Brain pericyte (primary cell): ENCODE measurements at regions not wholly inside any gene's neighbourhood (a gene's known extent, or its start where the extent isn't known, plus 50 kb on each side); places are given as distances from the start of the nearest gene placed in this dataset.

Source experiments
- DNase-seq: peaks from one replicate; pipeline ENCODE4 v3.0.0-alpha.2; 2012; ENCODE audit warnings: low read depth, low spot score

DNA sequence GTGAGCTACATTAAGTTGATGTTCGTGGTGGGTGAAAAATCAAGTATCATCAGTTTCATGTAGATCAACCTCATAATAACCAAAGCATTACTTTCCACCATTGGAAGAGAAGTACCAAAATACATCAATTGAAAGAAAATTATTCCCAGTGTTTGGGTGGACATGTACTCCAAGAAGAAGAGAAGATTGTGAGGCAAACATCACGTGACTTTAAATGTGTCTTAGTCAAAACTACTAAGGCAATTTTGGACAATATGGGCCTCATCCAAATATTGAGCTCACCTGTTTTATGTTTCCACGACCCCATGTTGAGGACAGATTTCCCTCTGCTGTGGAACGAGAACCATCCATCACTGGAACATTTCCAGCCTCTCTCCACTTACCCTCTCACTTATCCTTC is 303.0 kb upstream of the LMCD1 start:
- DNase-seq = no peak

DNA sequence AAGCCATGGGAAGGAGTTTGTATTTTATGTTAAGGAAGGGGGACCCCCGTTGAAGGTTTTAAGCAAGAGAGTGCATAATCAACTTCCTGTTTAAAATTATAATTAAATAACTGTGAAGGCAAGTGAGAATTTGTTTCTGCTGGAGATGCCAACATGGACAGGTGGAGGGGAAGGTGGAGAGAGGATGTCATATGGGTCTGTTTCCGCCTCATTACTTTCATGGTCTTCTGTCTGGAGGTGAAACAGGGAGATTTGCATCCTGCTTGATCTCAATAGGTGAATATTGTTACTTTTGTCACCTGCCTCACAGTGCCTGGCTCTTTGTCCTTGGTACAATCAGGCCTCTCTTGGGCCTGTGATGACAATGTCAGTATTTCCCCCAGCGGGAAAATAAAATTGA is 300.6 kb upstream of the LMCD1 start:
- DNase-seq = no peak

DNA sequence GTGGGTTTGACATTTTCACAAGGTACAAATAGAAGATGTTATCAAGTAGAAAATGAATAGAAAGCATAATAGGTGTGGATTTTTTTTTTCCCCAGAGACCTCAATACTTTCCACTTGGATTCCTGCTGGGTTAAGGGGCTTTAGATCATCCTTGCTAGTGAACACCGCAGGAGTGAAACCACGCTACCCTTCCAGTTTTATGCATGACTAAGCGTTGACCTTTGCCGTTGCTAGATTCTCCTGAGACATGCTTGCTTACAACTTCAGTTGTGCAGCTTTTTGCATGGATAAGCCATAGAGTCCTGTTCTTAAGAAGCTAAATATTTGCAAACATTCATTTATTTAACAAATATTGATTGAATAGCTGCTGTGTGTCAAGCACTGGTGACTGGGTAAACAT is 299.7 kb upstream of the LMCD1 start:
- peak; percentile 31 for DNase-seq

DNA sequence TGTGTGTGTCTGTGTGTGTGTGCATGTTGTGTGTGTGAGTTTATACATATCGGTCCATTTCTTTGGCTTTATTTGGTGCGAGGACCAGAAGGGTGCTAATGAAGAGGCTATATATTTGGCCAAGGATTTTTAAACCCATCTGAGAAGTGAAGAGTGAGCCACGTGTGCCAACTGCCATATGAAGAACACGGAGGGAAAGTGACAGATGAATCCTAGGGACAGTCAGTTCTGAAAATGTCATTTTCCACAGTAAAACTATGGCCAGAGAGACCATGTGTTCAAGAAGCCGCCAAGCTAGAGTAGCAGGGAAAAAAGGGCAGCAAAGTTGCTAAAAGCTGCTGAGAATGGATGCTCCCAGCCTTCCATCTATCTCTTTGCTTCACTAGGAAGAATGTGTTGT is 297.3 kb upstream of the LMCD1 start:
- DNase-seq = no peak

DNA sequence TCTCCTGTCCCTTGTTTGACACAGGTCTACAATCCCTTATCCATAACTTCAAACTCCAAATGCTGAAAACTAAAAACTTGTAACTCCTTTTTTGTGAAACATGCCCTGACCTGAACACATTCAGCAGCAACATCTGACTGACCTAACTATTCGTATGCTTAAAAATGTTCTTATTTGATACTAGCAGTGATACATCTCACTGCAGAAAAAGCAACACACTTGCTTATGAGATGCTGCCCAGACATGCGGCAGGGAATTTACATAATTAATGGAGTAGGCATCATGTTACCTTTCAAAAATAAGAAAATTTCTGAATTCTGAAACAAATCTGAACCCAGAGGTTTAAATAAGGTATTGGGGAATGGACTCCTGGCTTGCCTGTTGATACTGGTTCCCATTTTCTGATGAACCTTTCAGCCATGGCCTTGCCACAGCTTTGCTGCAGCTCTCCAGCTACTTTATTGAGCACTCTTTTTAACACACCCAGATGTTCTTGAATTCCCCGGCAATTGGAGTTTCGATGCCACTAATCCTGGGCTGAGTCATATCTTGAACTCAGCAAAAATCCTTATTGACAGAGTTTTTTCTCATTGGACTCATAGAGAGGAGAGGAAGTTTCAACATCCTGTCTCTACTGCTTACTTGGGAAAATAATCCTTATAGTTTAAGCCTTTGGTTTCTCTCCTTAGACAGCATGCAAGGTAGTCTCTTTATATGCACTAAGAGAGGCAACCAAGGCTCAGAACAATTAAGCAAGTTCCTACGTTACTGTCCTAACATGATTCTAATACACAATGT is 296.6 kb upstream of the LMCD1 start:
- DNase-seq = no peak

DNA sequence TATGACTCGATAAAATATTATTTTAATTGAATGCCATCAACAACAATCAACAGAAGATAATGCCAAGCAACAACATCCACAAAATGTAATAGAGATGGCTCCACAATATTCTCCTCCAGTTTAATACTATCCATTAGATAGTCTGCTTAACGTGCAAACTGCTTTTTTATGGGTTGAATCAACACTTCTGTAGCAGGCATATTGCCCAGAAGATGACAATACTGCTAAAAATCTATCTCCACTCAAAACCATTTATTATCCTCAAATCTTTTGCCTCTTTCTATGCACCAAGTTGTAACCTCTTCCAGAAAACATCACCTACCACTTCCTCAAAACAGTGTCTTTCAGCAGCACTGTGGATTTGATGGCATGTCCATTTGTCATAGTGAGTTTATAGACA is 295.7 kb upstream of the LMCD1 start:
- DNase-seq = no peak

DNA sequence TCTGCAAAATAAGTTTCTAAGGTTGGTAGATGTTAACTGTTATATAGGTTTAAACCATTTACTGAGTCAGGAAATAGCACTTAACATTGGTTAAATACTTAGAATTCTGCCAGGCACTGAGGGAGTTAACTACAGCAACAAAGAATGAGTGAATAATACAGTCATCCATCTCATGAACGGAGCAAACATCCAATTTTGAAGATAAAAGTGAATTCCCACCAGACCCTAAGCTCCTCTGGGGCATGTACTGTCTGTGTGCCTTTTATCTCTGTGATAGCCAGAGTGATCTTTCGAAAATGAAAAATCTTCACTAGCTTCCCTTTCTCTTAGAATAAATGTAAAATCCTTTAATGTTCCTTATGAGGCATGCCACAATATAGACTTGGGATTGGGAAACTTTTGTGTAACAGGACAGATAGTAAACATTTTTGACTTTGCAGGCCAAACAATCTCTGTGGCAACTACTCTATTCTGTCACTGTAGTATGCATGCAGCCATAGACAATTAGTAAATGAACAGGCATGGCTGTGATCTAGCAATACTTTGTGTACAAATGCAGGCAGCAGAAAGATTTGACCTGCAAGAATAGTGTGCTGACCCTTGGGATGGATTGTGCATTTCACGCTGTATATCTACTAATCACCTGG is 294.5 kb upstream of the LMCD1 start:
- no peak for DNase-seq

DNA sequence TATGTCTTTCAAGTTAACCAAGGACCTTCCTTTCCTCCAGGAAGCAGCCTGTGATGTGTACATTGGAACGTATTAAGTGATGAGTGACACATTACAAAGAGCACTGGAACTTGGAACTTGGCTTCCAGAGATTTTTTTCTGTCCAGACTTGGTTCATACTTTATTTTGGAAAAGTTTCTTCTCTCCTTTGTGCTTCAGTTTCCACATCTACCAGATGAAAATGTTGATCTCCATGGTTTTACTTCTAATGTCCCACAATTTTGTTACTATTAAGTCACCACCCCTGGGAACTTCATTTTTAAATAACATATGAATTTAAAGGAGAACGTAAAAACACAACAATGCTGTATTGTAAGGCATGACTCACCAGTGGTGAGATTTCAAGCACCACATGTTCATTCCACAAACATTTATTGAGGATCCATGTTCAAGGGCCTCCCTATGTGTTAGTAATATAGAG is 290.7 kb upstream of the LMCD1 start:
- DNase-seq = no peak

DNA sequence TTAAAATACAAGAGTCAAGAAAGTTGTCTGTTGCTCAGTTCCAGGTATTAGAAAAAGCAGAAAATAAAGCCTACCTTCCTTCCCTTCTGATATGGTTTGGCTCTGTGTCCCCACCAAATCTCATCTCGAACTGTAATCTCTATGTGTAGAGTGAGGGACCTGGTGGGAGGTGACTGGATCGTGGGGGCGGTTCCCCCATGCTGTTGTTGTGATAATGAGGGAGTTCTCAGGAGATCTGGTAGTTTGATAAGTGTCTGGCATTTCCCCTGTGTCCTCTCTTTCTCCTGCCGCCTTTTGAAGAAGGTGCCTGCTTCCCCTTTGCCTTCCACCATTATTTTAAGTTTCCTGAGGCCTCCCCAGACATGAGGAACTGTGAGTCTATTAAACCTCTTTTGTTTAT is 288.8 kb upstream of the LMCD1 start:
- no peak for DNase-seq

DNA sequence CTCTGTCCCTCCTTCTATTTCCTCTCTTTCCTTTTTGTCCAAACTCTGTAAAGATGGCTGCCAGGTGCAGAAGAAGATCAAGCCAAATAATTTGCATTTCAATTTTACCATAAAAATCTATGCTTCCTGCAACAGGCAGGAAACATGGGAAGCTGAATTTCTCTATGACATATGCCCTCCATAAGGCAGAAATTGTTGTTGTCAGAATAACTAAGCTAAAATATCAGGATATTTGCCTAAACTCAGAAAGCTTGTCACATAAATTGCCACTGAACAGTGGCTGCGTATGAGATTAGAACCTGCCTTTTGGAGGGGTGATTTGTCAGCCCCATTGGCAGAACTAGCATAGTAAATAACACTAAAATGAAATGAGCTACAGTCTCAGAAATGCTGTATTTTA is 288.3 kb upstream of the LMCD1 start:
- DNase-seq = no peak

DNA sequence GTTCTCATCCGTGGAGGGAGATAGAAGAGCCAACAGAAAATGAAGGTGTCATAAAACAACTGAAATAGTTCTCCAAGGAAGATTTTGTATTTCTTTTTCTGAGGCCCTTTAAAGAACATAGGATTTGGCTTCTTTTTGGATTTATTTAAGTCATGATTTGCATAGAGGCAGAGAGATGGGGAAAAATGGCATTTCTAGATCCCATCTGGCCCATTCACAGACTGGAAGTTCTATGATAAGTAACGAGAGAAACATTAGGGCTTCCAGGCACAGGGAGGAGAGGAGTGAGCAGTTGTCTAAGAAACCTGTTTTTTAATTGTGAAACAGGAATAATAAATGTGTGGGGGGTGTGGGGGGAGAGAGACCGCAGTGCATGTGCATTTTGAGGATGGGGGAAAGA is 285.8 kb upstream of the LMCD1 start:
- no peak for DNase-seq

DNA sequence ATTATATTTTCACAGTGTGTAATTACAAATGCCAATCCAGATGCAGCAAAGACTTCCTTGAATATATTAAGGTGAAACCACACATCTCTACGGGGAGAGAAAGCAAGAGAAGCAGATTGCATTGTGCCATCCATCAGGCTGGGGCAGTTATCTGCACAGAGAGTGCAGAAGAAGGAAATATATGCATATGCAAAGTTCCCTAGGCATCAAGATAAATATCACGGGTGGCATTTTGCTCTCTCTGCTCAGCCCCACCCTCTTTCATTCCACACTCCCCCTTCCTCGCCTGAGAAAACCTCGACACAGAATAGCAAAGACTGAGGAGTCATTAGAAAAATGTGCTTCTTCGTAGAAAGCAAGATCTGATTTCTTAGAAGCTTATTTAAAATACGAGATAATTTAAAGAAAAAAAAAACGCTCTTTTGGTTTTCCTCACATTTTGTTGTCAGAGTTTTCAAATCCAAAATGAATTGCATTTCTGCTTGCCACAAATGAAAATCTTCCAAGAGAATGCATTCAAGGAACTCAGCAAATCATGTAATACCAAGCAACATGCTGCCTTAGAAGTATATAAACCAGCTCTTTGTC is 283.2 kb upstream of the LMCD1 start:
- no peak for DNase-seq

DNA sequence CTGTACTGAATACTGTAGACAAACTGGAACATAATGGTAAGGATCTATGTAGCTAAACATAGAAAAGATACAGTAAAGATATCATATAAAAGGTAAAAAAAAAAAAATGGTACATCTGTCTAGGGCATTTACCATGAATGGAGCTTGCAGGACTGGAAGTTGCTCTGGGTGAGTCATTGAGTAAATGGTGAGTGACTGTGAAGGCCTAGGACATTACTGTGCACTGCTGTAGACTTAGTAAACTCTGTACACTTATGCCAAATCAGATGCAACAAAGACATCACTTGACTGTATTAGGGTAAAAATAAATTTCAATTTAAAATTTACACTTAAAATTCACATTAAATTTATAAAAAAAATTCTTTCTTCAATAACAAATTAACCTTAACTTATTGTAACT is 281.3 kb upstream of the LMCD1 start:
- no peak for DNase-seq

DNA sequence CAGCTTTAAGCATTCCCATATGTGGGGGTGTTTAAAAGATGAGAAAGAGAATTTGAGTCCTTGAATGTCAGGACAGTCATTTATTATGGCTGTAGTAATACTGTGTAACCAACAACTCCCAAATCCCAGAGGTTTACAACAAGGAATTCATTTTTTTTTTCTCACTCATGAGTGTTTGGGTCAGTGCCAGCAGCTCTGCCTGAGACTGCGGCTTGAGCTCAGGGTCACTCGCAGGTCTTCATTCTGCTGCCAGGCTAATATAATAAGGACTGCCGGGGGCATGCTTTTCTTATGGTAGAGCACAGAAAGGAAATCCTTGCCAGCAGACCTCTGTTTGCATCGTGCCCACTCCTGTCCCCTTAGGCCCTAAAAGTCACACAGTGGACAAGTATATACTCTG is 277.9 kb upstream of the LMCD1 start:
- no peak for DNase-seq

DNA sequence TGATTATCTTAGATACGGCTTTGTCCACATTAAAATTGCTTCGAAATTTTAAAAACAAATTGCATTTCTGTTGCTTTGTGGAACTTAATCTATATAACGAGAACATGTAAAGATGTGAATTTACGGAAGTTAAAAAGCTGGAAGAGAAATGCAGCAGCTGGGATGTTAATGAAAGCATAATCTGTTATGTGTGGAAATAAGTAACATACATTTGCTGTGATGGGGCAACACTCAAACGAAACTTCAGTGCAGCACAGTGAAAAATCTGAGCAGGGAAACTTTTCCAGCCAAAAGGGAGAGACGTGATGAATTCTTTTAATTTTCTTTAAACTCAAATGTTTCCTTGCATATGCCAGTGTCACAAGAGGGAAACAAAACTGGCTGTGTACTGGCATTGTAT is 276.7 kb upstream of the LMCD1 start:
- no peak for DNase-seq

DNA sequence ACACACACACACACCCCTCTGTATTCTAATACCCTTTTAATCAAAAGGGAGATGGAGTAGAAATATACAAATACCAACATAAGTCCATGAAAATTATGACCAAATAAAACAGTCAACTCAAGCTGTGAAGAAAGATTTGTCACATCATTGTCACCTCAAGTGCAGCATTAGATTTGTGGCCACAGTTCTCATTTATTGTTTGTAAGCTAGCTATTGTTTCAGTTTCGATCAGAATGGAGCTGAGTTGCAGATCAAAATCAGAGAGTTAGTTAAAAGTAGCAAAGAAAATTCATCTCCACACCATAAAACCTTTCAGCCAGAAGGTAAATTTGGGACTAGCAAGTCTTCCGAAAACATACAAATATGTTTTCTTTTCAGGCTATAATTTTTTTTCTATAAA is 267.7 kb upstream of the LMCD1 start:
- no peak for DNase-seq

DNA sequence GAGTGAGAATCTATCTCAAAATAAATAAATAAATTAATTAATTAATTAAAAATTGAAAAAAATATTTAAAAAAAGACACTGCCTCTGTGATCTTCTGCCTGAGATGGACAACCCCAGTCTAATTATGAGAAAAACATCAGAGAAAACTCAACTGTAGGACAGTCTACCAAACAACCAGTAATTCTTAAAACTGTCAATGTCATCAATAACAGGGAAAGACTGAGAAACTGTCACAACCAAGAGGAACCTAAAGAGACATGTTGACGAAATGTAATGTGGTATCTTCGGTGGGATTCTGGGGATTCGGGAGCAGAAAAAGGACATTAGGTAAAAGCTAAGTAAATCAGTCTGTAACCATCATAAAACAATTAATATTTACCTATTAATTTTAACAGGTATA is 265.4 kb upstream of the LMCD1 start:
- no peak for DNase-seq

DNA sequence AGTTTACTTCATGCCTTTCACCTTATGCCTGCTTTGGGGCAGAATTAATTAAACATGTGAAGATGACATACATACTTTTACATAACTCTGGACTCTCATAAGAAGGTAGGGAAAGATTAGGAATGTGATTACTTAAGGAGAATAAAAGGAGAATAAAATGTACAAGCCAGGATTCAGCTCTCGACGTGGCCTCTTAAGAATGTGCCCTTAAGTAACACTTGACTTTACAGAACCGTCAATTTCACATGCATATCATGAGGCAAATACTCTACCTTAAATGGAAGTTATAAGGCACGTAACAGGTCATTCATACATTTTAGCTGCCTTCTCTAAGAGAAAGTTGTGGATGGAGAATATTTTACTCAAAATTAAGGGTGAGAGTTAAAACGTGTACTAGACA is 263.7 kb upstream of the LMCD1 start:
- no peak for DNase-seq

DNA sequence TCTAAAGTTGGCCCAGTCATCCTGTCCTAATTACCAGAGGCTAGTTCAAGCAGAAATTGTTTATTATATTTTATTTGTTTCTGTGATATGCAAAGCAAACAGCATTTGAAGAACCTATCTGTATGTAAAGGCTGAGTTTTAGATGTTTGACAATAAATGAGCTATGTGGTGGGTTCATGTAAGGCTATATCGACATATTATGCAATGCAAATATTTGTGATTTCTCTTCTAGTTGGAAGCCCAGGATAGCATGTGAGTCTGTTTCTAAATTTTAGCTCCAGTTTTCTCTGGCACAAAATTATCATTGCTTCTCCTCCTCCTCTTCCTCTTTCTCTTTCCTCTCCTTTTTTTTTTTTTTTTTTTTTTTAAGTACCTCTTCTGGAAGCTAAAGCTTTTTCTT is 263.2 kb upstream of the LMCD1 start:
- no peak for DNase-seq

DNA sequence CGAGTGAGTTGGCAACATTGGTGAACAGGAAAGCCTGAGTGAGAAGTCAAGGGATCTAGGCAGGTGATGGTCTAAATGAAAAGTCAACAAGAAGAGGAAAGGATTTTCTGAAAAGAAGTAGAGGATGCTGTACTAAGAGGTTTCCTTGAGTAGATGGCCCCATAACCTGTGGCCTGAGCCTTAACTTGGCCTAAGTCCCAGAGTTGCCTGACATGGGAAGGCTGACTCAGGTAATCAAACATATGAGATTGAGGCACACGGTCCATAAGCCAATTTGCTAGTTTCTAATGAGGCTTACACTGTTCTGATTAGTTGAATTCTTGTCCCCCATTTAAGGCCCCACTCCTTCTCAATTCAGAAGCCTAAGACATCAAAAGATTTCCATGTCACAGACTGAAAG is 262.5 kb upstream of the LMCD1 start:
- DNase-seq = no peak

DNA sequence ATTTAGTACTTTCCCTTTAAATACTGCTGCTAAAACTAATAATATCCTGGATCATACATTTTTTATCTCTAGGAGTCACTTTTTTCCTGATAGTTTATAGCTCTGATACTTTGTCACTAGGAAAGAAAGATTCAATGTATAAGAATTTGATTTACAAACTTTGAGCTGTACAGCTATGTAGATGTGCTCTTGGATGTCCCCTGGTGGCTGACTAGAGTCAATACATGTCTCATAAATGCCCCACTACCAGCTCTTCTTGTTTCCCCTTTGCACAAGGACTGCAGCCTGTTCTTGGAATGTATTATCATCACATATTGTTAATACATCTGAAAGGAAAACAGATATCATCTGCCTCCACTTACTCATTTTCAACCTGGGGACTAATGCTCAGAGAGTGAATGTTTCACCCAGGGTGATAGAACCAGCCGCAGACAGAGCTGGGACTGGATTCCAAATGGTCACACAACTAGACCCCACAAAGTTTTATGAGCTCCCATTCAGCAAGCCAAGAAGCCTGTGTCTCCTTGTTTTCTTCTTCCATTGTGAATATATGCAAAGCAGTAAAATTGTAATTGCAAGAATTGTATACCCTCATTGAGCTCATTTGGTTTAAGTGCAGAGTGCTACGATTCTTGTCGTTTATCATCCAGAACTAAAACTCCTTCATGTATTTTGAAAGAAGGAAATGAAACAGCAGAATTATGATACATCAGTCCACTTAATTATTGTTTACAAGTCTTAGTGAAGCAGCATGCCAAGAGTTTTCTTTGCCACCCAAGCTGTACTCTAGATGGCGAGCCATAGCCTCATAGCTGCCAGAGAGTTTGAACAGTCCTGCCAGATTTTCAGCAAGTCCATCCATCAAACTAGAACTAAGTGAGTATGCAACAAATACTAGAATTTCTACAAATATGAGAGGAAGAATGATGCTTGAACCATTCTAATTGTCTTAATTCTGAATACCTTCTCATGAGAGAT is 261.6 kb upstream of the LMCD1 start:
- DNase-seq = no peak

DNA sequence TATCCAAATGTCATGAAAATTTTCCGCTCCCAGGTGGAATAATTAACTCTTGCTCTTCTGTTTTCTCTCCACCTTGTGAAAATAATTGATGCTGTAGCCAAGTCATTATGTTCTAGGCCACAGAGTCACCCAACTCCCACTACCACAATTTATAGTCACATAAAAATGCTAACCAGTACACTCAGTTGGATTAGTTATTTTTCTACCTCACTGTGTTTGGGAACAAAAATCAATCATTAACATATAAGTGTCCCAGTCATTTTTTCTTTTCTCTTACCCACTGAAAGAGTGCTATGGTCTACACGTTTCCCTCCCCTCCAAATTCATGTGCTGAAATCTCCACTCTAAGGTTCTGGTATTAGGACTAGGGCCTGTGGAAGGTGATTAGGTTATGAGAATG is 255.6 kb upstream of the LMCD1 start:
- no peak for DNase-seq
